Activated naive CD4-positive, alpha-beta T cell treated with Interleukin-2 at 50 U/mL for 16 hours (primary cell): ENCODE measurements at regions not wholly inside any gene's neighbourhood (a gene's known extent, or its start where the extent isn't known, plus 50 kb on each side); places are given as distances from the start of the nearest gene placed in this dataset.

Experiments
- DNase-seq: peaks from one replicate; pipeline ENCODE4 v3.0.0-alpha.2; 2020

GRCh38 chr5:164358531-164359259 lies 853.3 kb downstream of the MAT2B start:
- DNase-seq, result no peak

- DNase-seq, result no peak
Observed at GRCh38 chr5:164359260-164360255, 854.1 kb downstream of the MAT2B start.

GRCh38 chr5:164360589-164360988 lies 855.2 kb downstream of the MAT2B start:
- DNase-seq, result no peak

GRCh38 chr5:164361986-164362385 lies 856.6 kb downstream of the MAT2B start:
- no peak for DNase-seq

GRCh38 chr5:164362835-164363234 lies 857.4 kb downstream of the MAT2B start:
- DNase-seq, result no peak

- DNase-seq, result no peak
Observed at GRCh38 chr5:164364237-164365208, 859.1 kb downstream of the MAT2B start.

- no peak for DNase-seq
Observed at GRCh38 chr5:164370841-164371240, 865.4 kb downstream of the MAT2B start.

GRCh38 chr5:164372892-164373291 lies 867.5 kb downstream of the MAT2B start:
- no peak for DNase-seq

- DNase-seq, result no peak
Observed at GRCh38 chr5:164373876-164374275, 868.5 kb downstream of the MAT2B start.

- no peak for DNase-seq
Observed at GRCh38 chr5:164375051-164375450, 869.6 kb downstream of the MAT2B start.

- DNase-seq, result no peak
Observed at GRCh38 chr5:164376843-164377242, 871.4 kb downstream of the MAT2B start.

GRCh38 chr5:164377746-164378145 lies 872.3 kb downstream of the MAT2B start:
- DNase-seq, result no peak

- DNase-seq, result no peak
Observed at GRCh38 chr5:164383662-164384061, 878.2 kb downstream of the MAT2B start.

GRCh38 chr5:164392531-164392930 lies 887.1 kb downstream of the MAT2B start:
- no peak for DNase-seq

- DNase-seq, result no peak
Observed at GRCh38 chr5:164394686-164395194, 889.3 kb downstream of the MAT2B start.

- DNase-seq, result no peak
Observed at GRCh38 chr5:164412531-164412930, 907.1 kb downstream of the MAT2B start.

- DNase-seq, result no peak
Observed at GRCh38 chr5:164420161-164420560, 914.7 kb downstream of the MAT2B start.

- no peak for DNase-seq
Observed at GRCh38 chr5:164422400-164422799, 917.0 kb downstream of the MAT2B start.

GRCh38 chr5:164431634-164432304 lies 926.4 kb downstream of the MAT2B start:
- DNase-seq, result no peak

- no peak for DNase-seq
Observed at GRCh38 chr5:164433106-164433870, 927.9 kb downstream of the MAT2B start.

- DNase-seq, result no peak
Observed at GRCh38 chr5:164435576-164435975, 930.2 kb downstream of the MAT2B start.
